NOMO-1 treated with DMSO at 0.1 percent for 48 hours (cell line): ENCODE measurements at regions not wholly inside any gene's neighbourhood (a gene's known extent, or its start where the extent isn't known, plus 50 kb on each side); places are given as distances from the start of the nearest gene placed in this dataset.

Experiments used
- DNase-seq: peaks from one replicate; lab custom pipeline; 2025; ENCODE audit not compliant: unreplicated experiment; lab: John Stamatoyannopoulos, UW

GRCh38 chr6:23409531-23409930 is 716.5 kb upstream of the NRSN1 start:
- no peak for DNase-seq

GRCh38 chr6:23410439-23410838 is 715.6 kb upstream of the NRSN1 start:
- DNase-seq = no peak

GRCh38 chr6:23412770-23413169 is 713.2 kb upstream of the NRSN1 start:
- DNase-seq = no peak

DNA sequence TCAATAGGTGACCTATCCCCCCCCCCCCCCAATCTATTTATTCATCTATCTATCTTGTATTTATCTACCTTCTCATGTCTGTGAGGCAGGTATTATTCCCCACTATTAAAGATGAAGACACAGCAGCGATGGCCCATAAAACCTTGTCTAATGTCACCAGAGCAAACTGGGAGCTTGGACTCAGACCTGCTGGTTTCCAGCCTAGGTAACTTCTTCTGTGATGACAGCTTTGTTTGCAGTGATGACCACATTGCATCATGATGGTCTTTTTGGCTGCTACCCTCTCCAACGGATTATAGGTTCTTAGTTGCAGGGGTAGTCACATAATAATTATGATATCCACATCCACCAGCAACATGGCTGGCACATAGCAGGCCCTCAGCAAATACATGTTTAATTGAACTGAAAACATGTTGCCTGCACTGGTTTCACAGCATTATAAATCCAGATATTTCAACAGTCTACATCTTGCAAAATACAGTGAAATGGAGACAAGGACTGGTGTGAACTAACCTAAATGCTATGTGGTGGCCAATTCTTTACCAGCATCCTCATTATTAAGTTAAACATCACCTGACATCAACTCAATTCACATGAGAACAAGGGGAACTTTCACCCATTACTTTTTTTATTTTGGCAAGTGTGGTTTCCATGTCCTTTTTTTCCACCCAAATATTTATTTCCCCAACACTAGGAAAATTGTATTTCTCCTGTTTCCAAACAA is 712.5 kb upstream of the NRSN1 start:
- DNase-seq = no peak

GRCh38 chr6:23414051-23414445 is 712.0 kb upstream of the NRSN1 start:
- no peak for DNase-seq

GRCh38 chr6:23414922-23415321 is 711.1 kb upstream of the NRSN1 start:
- DNase-seq = no peak

- DNase-seq = no peak
Observed at GRCh38 chr6:23415819-23416427, 710.1 kb upstream of the NRSN1 start.

- no peak for DNase-seq
Observed at GRCh38 chr6:23417133-23417532, 708.9 kb upstream of the NRSN1 start.

DNA sequence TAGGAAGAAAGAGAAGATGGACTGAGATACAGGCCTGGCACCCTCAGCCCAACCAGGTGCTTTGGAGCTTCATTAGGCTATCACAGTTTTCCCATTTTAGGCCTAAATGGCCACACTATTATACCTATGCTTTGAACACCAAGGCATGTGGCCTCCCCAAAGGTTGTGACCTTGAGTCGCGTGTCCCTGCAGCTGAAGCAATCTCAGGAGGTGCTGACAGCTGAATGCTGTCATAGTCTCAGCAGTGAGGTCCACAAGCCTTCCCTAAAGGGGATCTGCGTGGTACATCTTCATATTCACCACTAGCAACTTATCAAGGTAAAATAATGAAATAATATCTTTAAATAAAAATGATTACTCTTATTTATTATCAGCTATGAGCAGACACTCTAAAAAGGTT is 707.9 kb upstream of the NRSN1 start:
- no peak for DNase-seq

DNA sequence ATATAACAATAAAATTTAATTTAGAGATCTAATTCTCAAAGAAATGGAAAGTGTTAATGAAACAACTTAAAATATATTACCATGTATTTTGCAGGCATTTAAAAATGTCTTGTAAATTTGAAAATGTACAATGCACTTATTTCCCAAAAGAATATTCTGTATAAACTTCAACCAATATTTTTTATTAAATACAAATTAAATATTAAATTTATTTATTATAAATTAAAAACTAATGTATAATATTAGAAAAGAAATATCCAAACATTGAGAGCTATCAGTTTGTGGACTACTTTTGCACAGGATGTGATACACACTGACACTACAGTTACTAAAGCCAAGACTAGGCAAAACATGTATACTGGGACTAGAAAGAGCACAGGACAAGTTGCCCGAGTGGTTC is 707.0 kb upstream of the NRSN1 start:
- no peak for DNase-seq

DNA sequence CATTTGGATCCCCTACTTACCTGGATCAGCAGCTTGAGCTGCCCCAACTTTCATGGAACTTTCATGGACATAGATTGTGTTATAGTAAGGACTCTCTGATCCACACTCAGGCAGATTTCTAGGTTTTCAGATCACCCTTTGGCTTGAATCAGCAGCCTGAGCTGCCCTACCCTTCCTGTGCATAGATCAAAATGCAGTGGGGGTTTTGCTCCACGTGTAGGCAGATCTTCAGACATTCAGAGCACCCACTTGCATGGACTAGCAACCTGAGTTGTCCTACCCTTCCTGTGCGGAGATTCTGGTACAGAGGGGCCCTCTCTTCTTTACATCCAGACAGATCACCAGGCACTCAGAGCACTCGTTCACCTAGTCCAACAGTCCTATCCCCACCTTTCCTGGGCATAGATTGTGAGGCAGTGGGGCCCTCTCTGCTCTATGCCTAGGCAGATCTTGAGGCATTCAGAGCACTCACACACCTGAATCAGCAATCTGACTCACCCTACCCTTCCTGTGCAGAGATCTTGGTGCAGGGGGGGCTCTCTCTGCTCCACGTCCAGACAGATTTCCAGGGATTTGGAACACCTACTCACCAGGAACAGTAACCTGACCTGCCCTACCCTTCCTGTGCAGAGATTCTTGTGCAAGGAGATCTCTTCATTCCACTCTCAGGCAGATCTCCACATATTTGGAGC is 705.2 kb upstream of the NRSN1 start:
- DNase-seq = no peak

DNA sequence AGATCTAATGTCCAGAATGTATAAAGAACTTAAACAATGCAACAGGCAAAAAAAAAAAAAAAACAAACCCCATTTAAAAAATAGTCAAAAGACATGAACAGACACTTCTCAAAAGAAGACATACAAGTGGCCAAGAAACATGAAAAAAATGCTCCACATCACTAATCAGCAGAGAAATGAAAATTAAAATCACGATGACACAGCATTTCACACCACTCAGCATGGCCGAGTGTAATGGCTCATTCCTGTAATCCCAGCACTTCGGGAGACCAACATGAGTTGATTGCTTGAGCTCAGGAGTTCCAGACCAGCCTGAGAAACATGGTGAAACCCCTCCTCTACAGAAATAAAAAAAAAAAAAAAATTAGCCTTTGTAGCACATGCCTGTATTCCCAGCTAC is 701.4 kb upstream of the NRSN1 start:
- no peak for DNase-seq

DNA sequence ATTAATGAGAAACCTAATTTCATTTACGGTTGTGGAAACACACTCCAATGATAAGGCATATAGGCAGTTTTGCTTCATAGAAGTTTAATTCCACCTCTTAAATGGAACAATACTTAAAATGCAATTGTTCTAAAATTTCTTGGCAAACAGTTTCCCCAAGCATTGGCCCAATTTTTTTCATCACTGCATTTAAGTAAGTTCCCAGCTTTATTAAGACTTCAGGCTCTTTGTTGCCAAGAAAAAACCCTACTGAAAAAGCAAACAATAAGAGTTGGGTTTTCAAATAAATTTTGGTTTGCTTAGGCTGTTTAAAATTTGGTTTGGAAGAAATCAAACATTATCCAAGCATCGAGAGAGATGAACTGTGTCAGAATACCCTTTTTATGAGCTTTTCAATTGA is 690.9 kb upstream of the NRSN1 start:
- no peak for DNase-seq

DNA sequence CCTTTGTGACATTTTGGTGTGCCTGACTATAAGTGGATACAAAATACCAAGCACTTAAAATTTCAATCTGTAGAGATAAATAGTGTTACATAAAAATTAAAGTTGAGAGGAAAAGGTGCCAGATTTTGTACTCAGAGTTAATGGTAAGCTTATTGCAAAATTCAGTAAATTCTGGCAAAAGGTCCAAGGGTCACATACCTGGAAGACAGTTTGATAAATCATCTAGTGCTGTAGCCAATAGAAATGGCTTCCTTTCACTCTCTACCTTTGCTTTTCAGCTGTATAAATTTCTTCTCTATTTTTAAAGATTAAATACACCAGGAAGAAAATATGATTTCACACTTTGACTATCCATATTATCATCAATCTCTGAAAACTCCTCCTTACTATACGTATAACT is 690.2 kb upstream of the NRSN1 start:
- no peak for DNase-seq

DNA sequence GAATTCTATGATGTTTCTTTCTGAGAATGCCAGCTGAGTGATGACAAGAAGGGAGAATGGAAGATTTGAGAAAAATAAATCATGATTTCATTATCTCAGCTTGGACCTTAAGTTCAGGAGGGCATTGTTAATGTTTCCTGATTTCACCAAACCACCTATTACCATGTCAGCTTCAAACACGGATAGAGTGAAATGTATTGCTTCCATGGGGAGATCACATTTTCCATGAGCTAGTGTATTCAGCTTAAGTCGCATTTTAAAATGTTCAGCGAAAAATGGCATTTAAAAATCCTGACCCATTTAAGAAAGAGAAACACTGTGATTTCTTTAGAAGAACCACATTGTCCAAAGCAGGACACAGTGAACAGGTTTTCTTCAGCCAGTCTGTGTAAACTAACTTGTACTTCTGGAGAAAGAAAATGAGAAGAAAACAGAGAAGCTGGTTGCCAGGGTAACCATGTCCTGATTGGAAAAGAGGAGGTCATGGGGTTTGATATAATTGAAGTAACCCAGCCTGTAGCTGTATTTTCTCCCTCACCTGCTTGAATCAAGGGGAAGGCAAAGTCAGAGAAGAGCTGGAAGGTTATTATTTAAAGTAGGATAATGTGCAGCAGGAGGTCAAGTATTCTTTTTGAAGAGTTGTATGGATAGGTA is 684.1 kb upstream of the NRSN1 start:
- DNase-seq = no peak

- DNase-seq = no peak
Observed at GRCh38 chr6:23445157-23445710, 680.8 kb upstream of the NRSN1 start.

GRCh38 chr6:23446469-23446967 is 679.5 kb upstream of the NRSN1 start:
- no peak for DNase-seq

DNA sequence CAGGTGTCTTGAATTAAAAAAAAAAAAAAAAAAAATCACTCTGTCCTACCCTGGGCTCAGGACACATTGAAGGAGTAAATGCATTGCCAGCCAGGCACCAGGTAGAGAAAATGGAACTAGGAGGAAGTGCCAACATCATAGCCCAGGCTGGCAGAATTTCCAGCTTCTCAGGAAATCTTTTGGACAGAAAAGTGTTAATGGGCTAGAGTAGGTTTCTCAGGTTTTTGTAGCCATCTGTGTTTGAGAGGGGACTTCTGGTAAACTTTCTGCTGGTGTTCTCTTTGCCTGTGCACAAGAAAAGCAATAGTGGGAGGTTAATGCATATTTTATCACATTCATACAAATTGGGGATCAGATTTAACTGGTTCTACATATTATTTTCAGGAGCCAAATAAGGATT is 678.3 kb upstream of the NRSN1 start:
- no peak for DNase-seq

DNA sequence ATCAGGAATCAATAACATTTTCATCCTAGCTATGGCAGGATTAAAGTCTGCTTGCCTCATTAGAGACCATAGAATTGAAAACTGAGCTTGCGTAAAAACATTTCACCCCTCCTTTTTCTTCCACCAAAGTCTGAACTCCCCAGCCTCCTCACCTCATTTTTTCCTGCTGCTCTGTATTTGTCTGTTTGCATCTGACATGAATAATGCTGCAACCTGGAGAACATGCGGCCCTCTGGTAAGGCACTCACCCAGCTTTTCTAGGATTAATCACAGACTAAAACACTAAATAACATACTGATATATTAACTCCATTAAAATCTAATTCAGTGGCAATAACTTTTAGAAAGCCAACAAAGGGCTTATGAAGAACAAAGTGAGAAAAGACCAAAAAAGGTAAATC is 677.7 kb upstream of the NRSN1 start:
- no peak for DNase-seq

GRCh38 chr6:23454080-23454976 is 671.7 kb upstream of the NRSN1 start:
- DNase-seq = no peak
